Left ventricle myocardium superior (tissue), 1 donor: ENCODE measurements at regions not wholly inside any gene's neighbourhood (a gene's known extent, or its start where the extent isn't known, plus 50 kb on each side); places are given as distances from the start of the nearest gene placed in this dataset.
"Not testable (repeated sequence)": the region's sequence is repeated elsewhere in the genome, so short reads cannot be mapped to it uniquely, and the experiment has no call there.

ENCODE experiments used
- ATAC-seq: fragments of 200-7000 bp; cut with Tn5 transposase; one replicate; pipeline ENCODE4 v1.9.1; 2020; ENCODE audit warnings: mild to moderate bottlenecking, moderate library complexity
- DNase-seq: peaks from one replicate; pipeline ENCODE4 v3.0.0-alpha.2; 2020
- intact Hi-C: fragments of 100-400 bp; cut with micrococcal nuclease; formaldehyde crosslinking; loops from one replicate; pipeline ENCODE4 v1.11.0; 2022
- donor health status: DM: no; HTN: yes; CAD: no; lungs with severe emphysema.

DNA sequence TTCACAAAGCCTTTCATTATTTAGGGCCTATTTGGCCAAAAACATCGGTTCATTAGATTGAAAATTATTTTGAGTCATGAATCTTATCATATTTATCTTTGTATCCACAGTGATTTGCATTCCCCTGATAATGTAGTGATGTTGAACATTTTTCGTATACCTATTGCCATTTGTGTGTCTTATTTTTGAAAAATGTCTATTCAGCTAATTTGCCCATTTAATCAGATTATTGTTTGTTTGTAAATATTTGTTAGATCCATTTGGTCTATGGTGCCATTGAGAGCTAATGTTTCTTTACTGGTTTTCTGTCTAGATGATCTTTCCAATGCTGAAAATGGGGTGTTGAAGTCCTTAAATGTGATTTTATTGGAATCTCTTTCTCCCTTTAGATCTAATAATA, 439.2 kb upstream of the TYRP1 start:
- intact Hi-C loops, result no loop called here
- no peak for ATAC-seq
- DNase-seq, result no peak

DNA sequence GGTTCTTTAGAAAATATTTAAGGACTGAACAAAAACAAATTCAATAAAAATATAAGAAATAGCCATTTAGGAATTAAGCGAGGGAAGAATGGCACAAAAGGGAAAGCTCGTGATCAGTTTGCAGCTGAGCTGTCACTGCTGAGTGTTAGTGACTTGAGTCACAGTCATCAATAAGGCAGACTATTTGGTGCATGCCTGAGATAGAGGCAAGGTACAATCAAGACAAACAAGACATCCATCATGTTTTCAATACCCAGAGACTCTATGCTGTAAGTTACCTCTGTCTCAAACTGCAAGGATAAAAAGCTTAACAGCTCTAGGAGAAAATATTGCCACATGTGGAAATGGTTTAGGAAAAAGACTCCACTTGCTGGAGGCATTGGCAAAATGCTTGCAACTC, 426.4 kb upstream of the TYRP1 start:
- intact Hi-C loops, result no loop called here
- ATAC-seq (no peak), DNase-seq (no peak)

- intact Hi-C loops, result no loop called here
- ATAC-seq (no peak), DNase-seq (no peak)
Measured at GRCh38 chr9:12271421-12271891, 421.7 kb upstream of the TYRP1 start.

DNA sequence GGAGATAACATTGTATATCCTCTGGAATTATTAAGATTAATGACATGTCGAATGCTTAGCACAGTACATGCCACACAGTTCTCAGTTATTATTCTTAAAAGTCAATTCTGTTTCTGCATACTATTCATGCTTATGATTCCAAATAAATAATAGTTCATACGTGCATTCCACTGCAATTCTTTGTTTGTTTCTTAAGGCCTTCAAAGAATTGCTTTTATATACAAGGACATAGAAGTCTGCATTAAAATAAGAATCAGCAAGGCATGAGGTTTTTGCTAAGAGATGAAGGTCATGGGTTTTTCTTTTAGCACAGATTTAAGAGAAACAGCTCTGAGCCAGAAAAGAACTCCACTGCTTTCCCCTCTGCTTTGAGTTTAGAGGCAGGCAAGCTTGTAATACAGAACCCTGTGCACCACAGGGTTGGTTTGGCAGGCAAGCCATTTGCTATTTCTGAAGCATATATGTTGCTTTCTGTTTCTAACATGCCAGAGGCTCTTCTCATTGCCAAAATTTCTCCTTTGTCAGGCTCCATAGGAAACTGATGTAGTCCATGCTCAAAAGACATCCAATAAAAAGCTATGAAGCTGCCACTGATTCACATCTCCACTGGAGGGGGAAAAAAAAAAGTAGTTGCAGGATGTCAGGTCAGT, 420.6 kb upstream of the TYRP1 start:
- no peak for DNase-seq
- intact Hi-C loops, result no loop called here
- ATAC-seq, result no peak

GRCh38 chr9:12274577-12274976, 418.6 kb upstream of the TYRP1 start:
- ATAC-seq (no peak), DNase-seq (no peak)
- intact Hi-C loops, result no loop called here

GRCh38 chr9:12276505-12276904, 416.7 kb upstream of the TYRP1 start:
- ATAC-seq (no peak), DNase-seq (no peak)
- intact Hi-C loops, result no loop called here

DNA sequence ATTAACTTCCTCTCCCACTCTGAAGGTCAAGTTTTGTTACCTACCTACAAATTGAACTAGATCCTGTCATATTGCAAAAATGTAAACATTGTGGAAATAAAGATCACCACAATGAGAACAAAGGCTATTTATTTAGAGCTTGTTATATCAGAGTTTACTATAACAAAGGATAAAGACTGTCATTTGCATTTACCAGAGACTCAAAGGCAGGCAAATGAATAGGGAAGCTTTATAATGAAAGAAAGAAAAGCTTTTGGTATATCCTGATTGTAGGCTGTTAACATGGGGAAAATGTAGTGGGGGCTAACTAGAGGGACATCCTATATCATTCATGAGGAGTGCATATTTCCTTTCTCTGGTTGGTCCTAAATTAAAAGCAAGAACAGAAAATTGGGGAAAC, 403.5 kb upstream of the TYRP1 start:
- DNase-seq (no peak), ATAC-seq (no peak)
- intact Hi-C loops, result no loop called here

- no peak for DNase-seq
- ATAC-seq, result no peak
- intact Hi-C loops, result no loop called here
Measured at GRCh38 chr9:12290166-12290869, 402.9 kb upstream of the TYRP1 start.

- intact Hi-C loops, result no loop called here
- no peak for ATAC-seq
- no peak for DNase-seq
Measured at GRCh38 chr9:12305211-12305610, 388.0 kb upstream of the TYRP1 start.

- ATAC-seq (no peak), DNase-seq (no peak)
- intact Hi-C loops, result no loop called here
Measured at GRCh38 chr9:12314589-12314988, 378.6 kb upstream of the TYRP1 start.

GRCh38 chr9:12318732-12319685, 374.2 kb upstream of the TYRP1 start:
- intact Hi-C loops, result no loop called here
- ATAC-seq (no peak), DNase-seq (no peak)

DNA sequence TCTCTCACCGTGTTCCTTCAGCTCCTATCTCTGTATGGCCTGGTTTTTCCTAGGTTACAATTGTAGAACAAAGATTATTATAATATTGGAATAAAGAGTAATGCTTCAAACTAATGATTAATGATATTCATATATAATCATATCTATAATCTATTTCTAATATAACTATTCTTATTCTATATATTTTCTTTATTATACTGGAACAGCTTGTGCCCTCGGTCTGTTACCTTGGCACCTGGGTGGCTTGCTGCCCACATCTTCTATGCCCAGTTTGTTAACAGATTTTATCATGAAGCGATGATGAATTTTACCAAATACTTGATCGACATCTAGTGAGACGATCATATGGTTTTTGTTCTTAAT, 363.6 kb upstream of the TYRP1 start:
- intact Hi-C loops, result no loop called here
- DNase-seq (no peak), ATAC-seq (no peak)

DNA sequence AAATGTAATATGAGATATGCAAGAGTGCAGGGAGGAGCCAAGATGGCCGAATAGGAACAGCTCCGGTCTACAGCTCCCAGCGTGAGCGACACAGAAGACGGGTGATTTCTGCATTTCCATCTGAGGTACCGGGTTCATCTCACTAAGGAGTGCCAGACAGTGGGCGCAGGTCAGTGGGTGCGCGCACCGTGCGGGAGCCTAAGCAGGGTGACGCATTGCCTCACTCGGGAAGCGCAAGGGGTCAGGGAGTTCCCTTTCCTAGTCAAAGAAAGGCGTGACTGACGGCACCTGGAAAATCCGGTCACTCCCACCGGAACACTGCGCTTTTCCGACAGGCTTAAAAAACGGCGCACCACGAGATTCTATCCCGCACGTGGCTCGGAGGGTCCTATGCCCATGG, 359.2 kb upstream of the TYRP1 start:
- ATAC-seq, DNase-seq, intact Hi-C loops: not testable (repeated sequence)

- intact Hi-C loops, result no loop called here
- ATAC-seq (no peak), DNase-seq (no peak)
Measured at GRCh38 chr9:12350775-12351174, 342.4 kb upstream of the TYRP1 start.

DNA sequence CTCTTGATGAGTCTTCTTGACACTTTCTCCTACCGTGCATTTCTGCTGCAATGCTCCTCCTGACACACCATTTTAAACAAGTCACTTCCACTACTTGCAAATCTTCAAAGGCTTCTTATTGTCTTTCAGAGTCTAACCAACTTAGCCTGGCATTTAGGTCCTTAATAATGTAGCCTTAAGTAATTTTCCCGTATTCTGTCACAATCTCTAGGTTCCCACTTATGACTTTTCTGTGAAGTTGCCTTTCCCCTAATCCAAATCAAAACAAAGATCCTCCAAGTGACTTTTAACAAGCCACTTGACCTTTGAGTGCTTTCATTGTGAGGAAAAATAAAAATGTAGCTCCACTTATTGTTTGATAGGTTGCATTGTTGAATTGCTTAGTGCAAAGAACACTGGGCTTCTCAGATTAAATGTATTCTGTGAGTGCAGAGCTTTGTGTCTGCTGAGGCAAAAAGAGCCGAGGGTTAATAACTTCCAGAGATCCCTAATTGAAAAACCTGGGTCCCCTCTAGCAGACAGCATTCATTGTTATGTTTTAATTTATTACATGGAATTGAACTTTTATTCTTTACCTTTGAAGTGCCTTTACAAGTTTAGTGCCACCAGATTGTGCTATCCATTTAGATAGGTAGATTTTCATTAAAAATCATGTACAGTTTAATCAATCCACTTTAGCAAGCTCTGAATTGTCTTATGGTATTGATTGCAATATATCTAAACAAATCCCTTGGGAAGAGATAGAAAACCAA, 341.7 kb upstream of the TYRP1 start:
- ATAC-seq, result no peak
- intact Hi-C loops, result no loop called here

GRCh38 chr9:12352045-12352315, 341.2 kb upstream of the TYRP1 start:
- DNase-seq, result no peak
- intact Hi-C loops, result no loop called here
- ATAC-seq, result no peak

More for the DNA sequence above, 341.7 kb upstream of the TYRP1 start:
- no peak for DNase-seq

DNA sequence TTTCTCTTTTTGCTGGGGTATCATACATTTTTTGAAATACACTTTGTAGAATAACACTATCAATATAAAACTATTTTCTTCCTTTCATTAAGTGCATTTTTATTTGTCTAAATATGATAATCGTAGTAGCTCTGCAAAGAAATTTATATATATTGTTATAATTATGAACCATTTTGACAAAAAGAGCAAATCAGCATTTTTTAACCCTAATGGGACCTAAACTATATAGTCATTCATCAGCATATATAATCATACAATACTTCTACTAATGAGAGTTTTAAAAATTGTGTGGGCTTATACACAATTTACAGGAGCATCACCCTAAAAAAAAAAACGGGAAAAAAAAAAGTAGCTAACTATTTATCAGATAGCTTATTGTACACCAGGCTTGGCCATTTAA, 329.7 kb upstream of the TYRP1 start:
- no peak for ATAC-seq
- no peak for DNase-seq
- intact Hi-C loops, result no loop called here

GRCh38 chr9:12368569-12368968, 324.6 kb upstream of the TYRP1 start:
- ATAC-seq (no peak), DNase-seq (no peak)
- intact Hi-C loops, result no loop called here

DNA sequence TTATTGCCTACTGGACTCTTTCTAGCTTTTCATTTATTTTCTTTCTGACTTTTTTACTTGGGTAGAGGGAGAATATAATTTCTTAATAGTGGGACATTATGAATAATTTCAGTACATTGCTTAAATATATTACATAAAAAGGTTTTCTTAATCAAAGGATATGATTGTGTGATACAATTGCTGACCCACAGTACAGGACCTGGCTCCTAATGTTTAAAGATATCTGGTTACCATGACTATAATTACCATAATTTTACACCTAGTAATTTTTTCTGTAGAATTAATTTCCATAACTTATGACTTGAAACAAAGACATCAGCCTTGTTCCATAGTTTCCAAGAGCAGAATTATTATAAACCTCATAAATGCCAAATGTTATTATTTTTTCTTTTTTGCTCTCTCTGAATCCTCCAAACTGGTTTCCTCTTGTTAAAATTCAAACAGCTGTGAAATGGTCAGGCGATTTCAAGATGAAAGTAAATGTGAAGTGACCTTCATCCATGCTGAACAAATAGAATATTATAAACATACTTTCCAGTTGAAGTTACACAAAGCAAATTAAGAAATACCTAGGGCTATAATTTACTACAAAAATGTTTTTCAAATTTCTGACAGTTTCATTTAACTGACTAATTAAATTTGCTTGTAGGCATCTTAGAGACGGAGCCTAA, 301.2 kb upstream of the TYRP1 start:
- no peak for DNase-seq

More for the DNA sequence above, 301.2 kb upstream of the TYRP1 start:
- ATAC-seq, result no peak
- intact Hi-C loops, result no loop called here
